Ascending aorta (tissue), 2 donors: ENCODE measurements at regions not wholly inside any gene's neighbourhood (a gene's known extent, or its start where the extent isn't known, plus 50 kb on each side); places are given as distances from the start of the nearest gene placed in this dataset.
A peak's percentile ranks its signal among the peaks of the same experiment; 100 is the strongest.

Source experiments
- DNase-seq, 2 donors: peaks; one replicate each; pipeline ENCODE4 v3.0.0-alpha.2; 2019; ENCODE audit warnings: low spot score in 2 of 2
- H3K27ac ChIP-seq, 2 donors: fragments of 200-600 bp; sonication (generic); one replicate each; pipeline ENCODE4 v1.5.1; 2016 to 2017; ENCODE audit warnings: mild to moderate bottlenecking in 1 of 2
- H3K27me3 ChIP-seq: fragments of 200-600 bp; sonication (generic); one replicate; pipeline ENCODE4 v1.5.1; 2017
- H3K36me3 ChIP-seq, 2 donors: fragments of 200-600 bp; sonication (generic); one replicate each; pipeline ENCODE4 v1.5.1; 2016
- H3K4me1 ChIP-seq, 2 donors: fragments of 200-600 bp; sonication (generic); one replicate each; pipeline ENCODE4 v1.5.1; 2016 to 2017; ENCODE audit warnings: mild to moderate bottlenecking in 1 of 2
- H3K4me3 ChIP-seq, 2 donors: fragments of 200-600 bp; sonication (generic); one replicate each; pipeline ENCODE4 v1.5.1; 2016 to 2017; ENCODE audit warnings: mild to moderate bottlenecking in 1 of 2
- H3K9me3 ChIP-seq, 2 donors: fragments of 200-600 bp; sonication (generic); one replicate each; pipeline ENCODE4 v1.5.1; 2016
- CTCF ChIP-seq, 3 experiments: fragments of 200-600 bp in 2 of 3; fragments of 450-650 bp in 1 of 3; sonication (generic) in 2 of 3; IDR thresholded peaks; one replicate each; pipeline ENCODE4 v1.5.1; 2016 to 2019; ENCODE audit warnings: antibody characterized with exemption in 3 of 3, mild to moderate bottlenecking in 1 of 3, moderate library complexity in 1 of 3
- intact Hi-C: fragments of 100-400 bp; cut with DNase I; formaldehyde crosslinking; loops from one replicate; pipeline ENCODE4 v1.15.1; 2023

GRCh38 chr14:101499080-101499479, 62.2 kb upstream of the DIO3 start:
- TF ChIP-seq CTCF (IDR thresholded peaks at IDR 0.05), result no peak
- no peak overlapping the region for H3K27ac ChIP-seq
- no peaks in the 10 kb centered on the region for H3K9me3 ChIP-seq
- intact Hi-C loops, result no loop called here
- no peaks in the 10 kb centered on the region for H3K4me1 ChIP-seq
- no peak for DNase-seq
- H3K27me3 ChIP-seq, result no peaks in the 10 kb centered on the region
- H3K4me3 ChIP-seq, result no peak overlapping the region
- H3K36me3 ChIP-seq, result no peaks in the 10 kb centered on the region

GRCh38 chr14:101499513-101499912, 61.8 kb upstream of the DIO3 start:
- Histone ChIP-seq H3K4me3 (no peak overlapping the region), H3K4me1 (no peaks in the 10 kb centered on the region), H3K27me3 (no peaks in the 10 kb centered on the region), H3K9me3 (no peaks in the 10 kb centered on the region), H3K36me3 (no peaks in the 10 kb centered on the region), H3K27ac (no peak overlapping the region)
- no peak for DNase-seq
- intact Hi-C loops, result no loop called here
- no peak for TF ChIP-seq CTCF (IDR thresholded peaks at IDR 0.05)

- Histone ChIP-seq H3K9me3 (no peaks in the 10 kb centered on the region), H3K27ac (no peak overlapping the region), H3K36me3 (no peaks in the 10 kb centered on the region), H3K4me1 (no peaks in the 10 kb centered on the region), H3K4me3 (no peak overlapping the region), H3K27me3 (no peaks in the 10 kb centered on the region)
- no peak for TF ChIP-seq CTCF (IDR thresholded peaks at IDR 0.05)
- intact Hi-C loops, result no loop called here
- no peak for DNase-seq
These were observed 61.2 kb upstream of the DIO3 start for GRCh38 chr14:101500061-101500460.

GRCh38 chr14:101500681-101501080, 60.6 kb upstream of the DIO3 start:
- DNase-seq, result peak in 1 of 2 donors; percentile 54
- Histone ChIP-seq H3K9me3 (no peaks in the 10 kb centered on the region), H3K27me3 (no peaks in the 10 kb centered on the region), H3K27ac (no peak overlapping the region), H3K4me3 (no peak overlapping the region), H3K36me3 (no peaks in the 10 kb centered on the region), H3K4me1 (no peaks in the 10 kb centered on the region)
- intact Hi-C loops, result no loop called here
- no peak for TF ChIP-seq CTCF (IDR thresholded peaks at IDR 0.05)

GRCh38 chr14:101501341-101501740, 60.0 kb upstream of the DIO3 start:
- Histone ChIP-seq H3K36me3 (no peaks in the 10 kb centered on the region), H3K27me3 (no peaks in the 10 kb centered on the region), H3K4me1 (no peaks in the 10 kb centered on the region), H3K4me3 (no peak overlapping the region), H3K27ac (no peak overlapping the region), H3K9me3 (no peaks in the 10 kb centered on the region)
- TF ChIP-seq CTCF (IDR thresholded peaks at IDR 0.05), result no peak
- DNase-seq, result no peak
- intact Hi-C loops, result no loop called here
